H9 (cell line): ENCODE measurements at regions not wholly inside any gene's neighbourhood (a gene's known extent, or its start where the extent isn't known, plus 50 kb on each side); places are given as distances from the start of the nearest gene placed in this dataset.

Experiments
- DNase-seq: peaks from one replicate; pipeline ENCODE4 v3.0.0-alpha.2; 2017
- H2AFZ ChIP-seq: one replicate; pipeline ENCODE4 v1.6.1; 2013; ENCODE audit warnings: mild to moderate bottlenecking, low read length, control low read depth, moderate library complexity
- H2AK5ac ChIP-seq: 2 replicates; pipeline ENCODE4 v1.6.1; 2013; ENCODE audit warnings: low read length, control low read depth, mixed read lengths; ENCODE audit not compliant: insufficient read length
- H2BK120ac ChIP-seq: one replicate; pipeline ENCODE4 v1.6.1; 2013; ENCODE audit warnings: low read depth, mild to moderate bottlenecking, low read length, control low read depth, inconsistent platforms; ENCODE audit not compliant: poor library complexity, severe bottlenecking
- H2BK12ac ChIP-seq: 2 replicates; pipeline ENCODE4 v1.6.1; 2013; ENCODE audit warnings: low read length, control low read depth, mixed read lengths, low read depth; ENCODE audit not compliant: insufficient read length
- H2BK15ac ChIP-seq: 2 replicates; pipeline ENCODE4 v1.6.1; 2013; ENCODE audit warnings: low read depth, low read length, control low read depth
- H2BK20ac ChIP-seq: one replicate; pipeline ENCODE4 v1.6.1; 2013; ENCODE audit warnings: low read depth, mild to moderate bottlenecking, low read length, control low read depth, inconsistent platforms; ENCODE audit not compliant: poor library complexity, severe bottlenecking
- H2BK5ac ChIP-seq: 2 replicates; pipeline ENCODE4 v1.6.1; 2013; ENCODE audit warnings: low read length, control low read depth, mixed read lengths; ENCODE audit not compliant: insufficient read length
- H3K14ac ChIP-seq: 2 replicates; pipeline ENCODE4 v1.6.1; 2013; ENCODE audit warnings: low read length, control low read depth; ENCODE audit not compliant: insufficient read depth
- H3K18ac ChIP-seq: 2 replicates; pipeline ENCODE4 v1.6.1; 2013; ENCODE audit warnings: low read depth, mild to moderate bottlenecking, mixed read lengths, low read length, control low read depth; ENCODE audit not compliant: insufficient read length
- H3K23ac ChIP-seq: 2 replicates; pipeline ENCODE4 v1.6.1; 2013; ENCODE audit warnings: low read length, control low read depth, mixed read lengths, low read depth; ENCODE audit not compliant: insufficient read length
- H3K23me2 ChIP-seq: 2 replicates; pipeline ENCODE4 v1.6.1; 2013; ENCODE audit warnings: low read depth, mild to moderate bottlenecking, mixed read lengths, low read length, control low read depth; ENCODE audit not compliant: insufficient read length, poor library complexity, severe bottlenecking
- H3K27ac ChIP-seq: 2 replicates; pipeline ENCODE4 v1.5.1; 2013; ENCODE audit warnings: low read length, control low read depth, mixed read lengths, low read depth; ENCODE audit not compliant: insufficient read length
- H3K27me3 ChIP-seq: 2 replicates; pipeline ENCODE4 v1.6.1; 2013; ENCODE audit warnings: low read length, control low read depth, inconsistent platforms; ENCODE audit not compliant: insufficient read depth
- H3K4ac ChIP-seq: 2 replicates; pipeline ENCODE4 v1.6.1; 2013; ENCODE audit warnings: low read depth, mild to moderate bottlenecking, control low read depth, inconsistent platforms, low read length, moderate library complexity
- H3K4me1 ChIP-seq: 2 replicates; pipeline ENCODE4 v1.6.1; 2013; ENCODE audit warnings: low read length, control low read depth, inconsistent platforms; ENCODE audit not compliant: insufficient read depth
- H3K4me2 ChIP-seq: 2 replicates; pipeline ENCODE4 v1.6.1; 2013; ENCODE audit warnings: low read length, control low read depth, mixed read lengths; ENCODE audit not compliant: insufficient read length, insufficient read depth
- H3K56ac ChIP-seq: 2 replicates; pipeline ENCODE4 v1.6.1; 2013; ENCODE audit warnings: low read depth, mild to moderate bottlenecking, mixed read lengths, low read length, control low read depth; ENCODE audit not compliant: insufficient read length
- H3K79me1 ChIP-seq: 2 replicates; pipeline ENCODE4 v1.6.1; 2013; ENCODE audit warnings: low read depth, mild to moderate bottlenecking, moderate library complexity, low read length, control low read depth, inconsistent platforms; ENCODE audit not compliant: insufficient read depth, poor library complexity, severe bottlenecking
- H3K79me2 ChIP-seq: 2 replicates; pipeline ENCODE4 v1.6.1; 2013; ENCODE audit warnings: low read length, control low read depth, inconsistent platforms; ENCODE audit not compliant: insufficient read depth
- H3K9ac ChIP-seq: 2 replicates; pipeline ENCODE4 v1.6.1; 2013; ENCODE audit warnings: low read length, control low read depth, mixed read lengths; ENCODE audit not compliant: insufficient read length; ENCODE audit errors: extremely low read depth
- H3K9me3 ChIP-seq: one replicate; pipeline ENCODE4 v1.6.1; 2013; ENCODE audit warnings: low read depth, low read length, inconsistent platforms; ENCODE audit not compliant: control insufficient read depth
- H3T11ph ChIP-seq: one replicate; pipeline ENCODE4 v1.6.1; 2013; ENCODE audit warnings: mild to moderate bottlenecking, low read length, control low read depth, inconsistent platforms
- H4K20me1 ChIP-seq: one replicate; pipeline ENCODE4 v1.6.1; 2013; ENCODE audit not compliant: control insufficient read depth, insufficient read length, insufficient read depth
- H4K5ac ChIP-seq: 2 replicates; pipeline ENCODE4 v1.6.1; 2013; ENCODE audit warnings: low read depth, mild to moderate bottlenecking, mixed read lengths, low read length, control low read depth; ENCODE audit not compliant: insufficient read length
- H4K8ac ChIP-seq: replicated peaks from 2 replicates; pipeline ENCODE4 v1.6.1; 2013; ENCODE audit warnings: low read length, control low read depth, mixed read lengths, low read depth; ENCODE audit not compliant: insufficient read length
- H4K91ac ChIP-seq: 2 replicates; pipeline ENCODE4 v1.6.1; 2013; ENCODE audit warnings: low read depth, mild to moderate bottlenecking, moderate library complexity, mixed read lengths, low read length, control low read depth; ENCODE audit not compliant: insufficient read length
- H3K27ac Mint-ChIP-seq, 3 experiments: 2 replicates in 2 of 3; 3 replicates in 1 of 3; pipeline ENCODE4 v1.8.0; 2020 to 2021; ENCODE audit warnings: mixed read lengths in 3 of 3, mild to moderate bottlenecking in 1 of 3, moderate library complexity in 1 of 3
- H3K27me3 Mint-ChIP-seq: 2 replicates; pipeline ENCODE4 v1.8.0; 2021; ENCODE audit warnings: low read depth, mild to moderate bottlenecking, moderate library complexity, mixed read lengths
- H3K36me3 Mint-ChIP-seq, 3 experiments: 2 replicates in 2 of 3; 3 replicates in 1 of 3; pipeline ENCODE4 v1.8.0; 2020 to 2021; ENCODE audit warnings: low read depth in 3 of 3, mixed read lengths in 3 of 3; ENCODE audit not compliant: insufficient read depth in 1 of 3
- H3K4me1 Mint-ChIP-seq, 2 experiments: 2 replicates each; pipeline ENCODE4 v1.8.0; 2020; ENCODE audit warnings: mixed read lengths in 2 of 2
- H3K4me3 Mint-ChIP-seq, 2 experiments: 2 replicates in 1 of 2; 3 replicates in 1 of 2; pipeline ENCODE4 v1.8.0; 2020 to 2021; ENCODE audit warnings: mild to moderate bottlenecking in 2 of 2, mixed read lengths in 2 of 2, moderate library complexity in 1 of 2
- H3K9me3 Mint-ChIP-seq, 2 experiments: 2 replicates in 1 of 2; 3 replicates in 1 of 2; pipeline ENCODE4 v1.8.0; 2020; ENCODE audit warnings: mild to moderate bottlenecking in 2 of 2, mixed read lengths in 2 of 2, moderate library complexity in 1 of 2
- CTCF ChIP-seq: fragments of 200-600 bp; sonication (generic); conservative IDR thresholded peaks from 3 replicates; pipeline ENCODE4 v1.8.0; 2021; ENCODE audit warnings: antibody characterized with exemption, mild to moderate bottlenecking
- WGBS: extraction: QIAGEN DNeasy Blood & Tissue Kit; methylation state at CpG from one replicate; pipeline ENCODE4 v1.1.7; 2013; ENCODE audit warnings: missing lambda C conversion rate, low lambda C conversion rate, mixed read lengths; ENCODE audit not compliant: insufficient read length; ENCODE audit errors: extremely low coverage; 5-methylcytosine and 5-hydroxymethylcytosine counted together

GRCh38 chr2:221787561-221787960, 215.5 kb upstream of the EPHA4 start:
- no peak overlapping the region for H3K4ac ChIP-seq
- H3K9ac ChIP-seq, result no peak overlapping the region
- no peak overlapping the region for H3K18ac ChIP-seq
- no peak overlapping the region for H2BK20ac ChIP-seq
- no peak overlapping the region for H2AK5ac ChIP-seq
- H3K79me2 ChIP-seq, result no peaks in the 10 kb centered on the region
- no peak for DNase-seq
- peaks cover 2% of the 10 kb centered on the region; the same call in 1 of the 2 replicates for H3K4me1 ChIP-seq
- no peaks in the 10 kb centered on the region for H3K79me1 ChIP-seq
- no peaks in the 10 kb centered on the region for H3K27me3 ChIP-seq
- no peak overlapping the region for H3K56ac ChIP-seq
- WGBS, result no CpG with 5 or more reads among the region's 4 CpGs
- H4K20me1 ChIP-seq, result no peaks in the 10 kb centered on the region
- H3K14ac ChIP-seq, result no peak overlapping the region
- H3K27ac ChIP-seq, result no peak overlapping the region
- H3K4me2 ChIP-seq, result no peak overlapping the region
- no peak overlapping the region for H2BK12ac ChIP-seq
- H3K23ac ChIP-seq, result no peak overlapping the region
- no peak overlapping the region for H4K91ac ChIP-seq
- Mint-ChIP-seq H3K9me3 (peaks cover 10 to 12% of the 10 kb centered on the region in 2 experiments), H3K27me3 (no peaks in the 10 kb centered on the region), H3K4me3 (no peak overlapping the region), H3K27ac (no peak overlapping the region), H3K4me1 (peaks cover 25 to 28% of the 10 kb centered on the region in 2 experiments), H3K36me3 (peaks cover 0 to 15% (median 8%) of the 10 kb centered on the region in 3 experiments; a peak in 5 of 7 replicates)
- no peak overlapping the region for H2BK5ac ChIP-seq
- H3K23me2 ChIP-seq, result no peaks in the 10 kb centered on the region
- no peak for TF ChIP-seq CTCF
- H4K8ac ChIP-seq, result no peak overlapping the region
- no peak overlapping the region for H2AFZ ChIP-seq
- no peak overlapping the region for H3T11ph ChIP-seq
- no peak overlapping the region for H2BK120ac ChIP-seq
- H3K9me3 ChIP-seq, result no peaks in the 10 kb centered on the region
- no peak overlapping the region for H2BK15ac ChIP-seq
- H4K5ac ChIP-seq, result no peak overlapping the region
